ENCODE measurements at regions not wholly inside any gene's neighbourhood (a gene's known extent, or its start where the extent isn't known, plus 50 kb on each side); places are given as distances from the start of the nearest gene placed in this dataset.
"Not testable (repeated sequence)": the region's sequence is repeated elsewhere in the genome, so short reads cannot be mapped to it uniquely, and the experiment has no call there.

DNA sequence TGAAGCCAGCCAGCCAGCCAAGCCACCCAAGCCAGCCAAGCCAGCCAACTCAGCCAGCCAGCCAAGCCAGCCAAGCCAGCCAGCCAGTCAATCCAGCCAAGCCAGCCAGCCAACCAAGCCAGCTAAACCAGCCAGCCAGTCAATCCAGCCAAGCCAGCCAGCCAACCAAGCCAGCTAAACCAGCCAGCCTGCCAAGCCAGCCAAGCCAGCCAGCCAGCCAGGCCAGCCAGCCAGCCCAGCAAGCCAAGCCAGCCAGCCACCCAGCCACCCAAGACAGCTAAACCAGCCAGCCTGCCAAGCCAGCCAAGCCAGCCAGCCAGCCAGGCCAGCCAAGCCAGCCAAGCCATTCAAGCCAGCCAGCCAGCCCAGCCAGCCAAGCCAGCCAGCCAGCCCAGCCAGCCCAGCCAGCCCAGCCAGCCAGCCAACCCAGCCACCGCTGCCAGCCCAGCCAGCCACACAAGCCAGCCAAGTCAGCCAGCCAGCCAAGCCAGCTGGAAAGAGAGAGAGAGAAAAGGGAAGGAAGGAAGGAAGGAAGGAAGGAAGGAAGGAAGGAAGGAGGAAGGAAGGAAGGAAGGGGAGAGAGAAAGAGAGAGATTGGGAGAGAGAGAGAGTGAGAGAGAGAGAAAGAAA lies 1606.8 kb downstream of the RPIA start:
- TF ChIP-seq EZH2 (IDR thresholded peaks at IDR 0.05; ENCODE audit: borderline replicate concordance), result not testable (repeated sequence)
- TF ChIP-seq, protein P1, sequence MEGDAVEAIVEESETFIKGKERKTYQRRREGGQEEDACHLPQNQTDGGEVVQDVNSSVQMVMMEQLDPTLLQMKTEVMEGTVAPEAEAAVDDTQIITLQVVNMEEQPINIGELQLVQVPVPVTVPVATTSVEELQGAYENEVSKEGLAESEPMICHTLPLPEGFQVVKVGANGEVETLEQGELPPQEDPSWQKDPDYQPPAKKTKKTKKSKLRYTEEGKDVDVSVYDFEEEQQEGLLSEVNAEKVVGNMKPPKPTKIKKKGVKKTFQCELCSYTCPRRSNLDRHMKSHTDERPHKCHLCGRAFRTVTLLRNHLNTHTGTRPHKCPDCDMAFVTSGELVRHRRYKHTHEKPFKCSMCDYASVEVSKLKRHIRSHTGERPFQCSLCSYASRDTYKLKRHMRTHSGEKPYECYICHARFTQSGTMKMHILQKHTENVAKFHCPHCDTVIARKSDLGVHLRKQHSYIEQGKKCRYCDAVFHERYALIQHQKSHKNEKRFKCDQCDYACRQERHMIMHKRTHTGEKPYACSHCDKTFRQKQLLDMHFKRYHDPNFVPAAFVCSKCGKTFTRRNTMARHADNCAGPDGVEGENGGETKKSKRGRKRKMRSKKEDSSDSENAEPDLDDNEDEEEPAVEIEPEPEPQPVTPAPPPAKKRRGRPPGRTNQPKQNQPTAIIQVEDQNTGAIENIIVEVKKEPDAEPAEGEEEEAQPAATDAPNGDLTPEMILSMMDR (IDR thresholded peaks at IDR 0.05; ENCODE audit: poor library complexity), result not testable (repeated sequence)
